T-helper 2 cell (primary cell): ENCODE measurements at regions not wholly inside any gene's neighbourhood (a gene's known extent, or its start where the extent isn't known, plus 50 kb on each side); places are given as distances from the start of the nearest gene placed in this dataset.
"Not testable (repeated sequence)": the region's sequence is repeated elsewhere in the genome, so short reads cannot be mapped to it uniquely, and the experiment has no call there.

Source experiments
- DNase-seq, 5 experiments: peaks; one replicate each; pipeline versions ENCODE4 v3.0.0 to v3.0.0-alpha.2; 2012 to 2022

- DNase-seq: no peak
Observed at GRCh38 chr9:103410059-103410458, 414.9 kb downstream of the CYLC2 start.

GRCh38 chr9:103427696-103428095 is 432.6 kb downstream of the CYLC2 start:
- DNase-seq: no peak

- no peak for DNase-seq
Observed at GRCh38 chr9:103430469-103430868, 435.3 kb downstream of the CYLC2 start.

- no peak for DNase-seq
Observed at GRCh38 chr9:103431809-103432208, 436.7 kb downstream of the CYLC2 start.

DNA sequence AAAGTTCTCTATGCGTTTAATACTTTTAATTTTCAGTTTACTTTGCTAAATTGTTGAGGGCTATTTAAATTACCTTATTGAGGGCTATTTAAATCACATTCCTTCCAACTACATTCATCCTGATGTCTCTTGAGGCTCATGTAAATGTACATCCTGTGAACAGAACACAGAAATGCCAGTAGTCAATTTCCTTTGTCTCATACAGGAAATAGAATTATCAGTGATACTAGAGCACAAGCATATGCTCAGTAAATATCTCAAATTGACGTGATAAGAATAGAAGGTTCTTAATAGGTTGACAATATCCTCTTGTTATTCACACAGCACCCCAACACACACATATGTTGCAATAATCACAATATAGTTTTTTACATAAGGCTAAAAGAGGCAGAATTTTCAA is 449.0 kb downstream of the CYLC2 start:
- no peak for DNase-seq

DNA sequence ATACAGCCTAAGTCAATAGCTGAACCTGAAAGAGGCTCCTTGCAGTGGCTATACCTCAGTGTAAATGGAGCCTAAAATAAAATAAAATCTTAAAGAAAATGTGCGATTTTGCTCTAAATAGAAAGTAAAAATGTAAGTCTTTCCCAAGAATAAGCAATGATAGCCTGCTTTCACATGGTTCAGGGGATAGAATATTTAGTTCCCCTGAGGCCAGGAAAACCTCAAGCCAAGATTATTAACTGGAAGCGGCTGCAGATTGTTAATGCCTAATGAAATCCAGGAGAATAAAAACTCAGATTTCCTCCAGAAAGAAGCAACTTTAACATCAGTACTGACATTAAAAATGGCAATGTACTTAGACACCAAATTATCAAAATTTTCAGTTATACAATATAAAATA is 463.7 kb downstream of the CYLC2 start:
- DNase-seq: no peak

DNA sequence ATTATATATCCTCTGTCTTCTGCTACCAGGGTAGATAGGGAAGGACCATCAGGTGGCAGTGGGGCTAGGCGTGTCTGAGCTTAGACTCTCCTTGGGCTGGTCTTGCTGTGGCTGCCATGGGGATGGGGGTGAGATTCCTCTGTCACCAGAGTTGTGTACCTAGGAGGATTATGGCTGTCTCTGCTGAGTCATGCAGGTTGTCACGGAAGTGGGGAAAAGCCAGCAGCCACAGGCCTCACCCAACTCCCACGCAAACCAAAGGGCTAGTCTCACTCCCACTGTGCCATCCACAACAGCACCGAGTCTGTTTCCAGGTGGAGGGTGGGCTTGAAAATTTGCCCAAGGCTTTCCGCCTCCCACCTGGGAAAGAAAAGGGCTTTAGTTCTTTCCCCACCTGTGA is 476.1 kb downstream of the CYLC2 start:
- DNase-seq: no peak

- DNase-seq: no peak
Observed at GRCh38 chr9:103474156-103474555, 479.0 kb downstream of the CYLC2 start.

- no peak for DNase-seq
Observed at GRCh38 chr9:103483471-103484096, 488.5 kb downstream of the CYLC2 start.

DNA sequence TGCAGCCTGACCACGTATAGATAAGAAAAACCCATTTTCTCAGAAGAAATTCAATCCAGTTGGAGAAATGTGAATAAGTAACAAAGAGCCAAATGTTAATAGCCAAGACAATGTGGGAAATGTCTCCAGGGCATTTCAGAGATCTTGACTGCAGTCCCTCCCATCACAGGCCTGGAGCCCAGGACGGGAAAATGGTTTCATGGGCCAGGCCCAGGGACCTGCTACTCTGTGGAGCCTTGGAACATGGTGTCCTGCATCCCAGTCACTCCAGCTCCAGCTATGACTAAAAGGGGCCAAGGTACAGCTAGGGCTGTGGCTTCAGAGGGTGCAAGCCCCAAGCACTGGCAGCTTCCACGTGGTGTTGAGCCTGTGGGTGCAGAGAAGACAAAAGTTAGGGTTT is 490.0 kb downstream of the CYLC2 start:
- no peak for DNase-seq

DNA sequence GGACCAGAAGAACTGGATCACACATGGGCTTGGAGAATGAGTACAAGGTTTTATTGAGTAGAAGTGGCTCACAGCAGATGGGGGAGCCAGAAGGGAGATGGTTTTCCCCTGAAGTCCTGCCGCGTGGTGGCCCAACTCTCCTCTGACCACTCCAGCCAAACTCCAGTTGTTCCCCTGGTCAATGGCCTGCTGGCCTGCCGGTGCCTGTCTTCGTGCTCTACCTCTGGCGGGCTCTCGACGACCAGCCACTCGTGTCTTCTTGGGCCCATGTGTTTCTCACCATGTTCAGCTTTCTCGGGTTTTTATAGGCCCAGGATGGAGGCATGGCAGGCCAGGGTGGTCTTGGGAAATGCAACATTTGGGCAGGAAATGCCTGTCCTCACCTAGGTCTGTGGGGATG is 519.6 kb downstream of the CYLC2 start:
- no peak for DNase-seq

GRCh38 chr9:103522409-103522808 is 527.3 kb downstream of the CYLC2 start:
- no peak for DNase-seq

DNA sequence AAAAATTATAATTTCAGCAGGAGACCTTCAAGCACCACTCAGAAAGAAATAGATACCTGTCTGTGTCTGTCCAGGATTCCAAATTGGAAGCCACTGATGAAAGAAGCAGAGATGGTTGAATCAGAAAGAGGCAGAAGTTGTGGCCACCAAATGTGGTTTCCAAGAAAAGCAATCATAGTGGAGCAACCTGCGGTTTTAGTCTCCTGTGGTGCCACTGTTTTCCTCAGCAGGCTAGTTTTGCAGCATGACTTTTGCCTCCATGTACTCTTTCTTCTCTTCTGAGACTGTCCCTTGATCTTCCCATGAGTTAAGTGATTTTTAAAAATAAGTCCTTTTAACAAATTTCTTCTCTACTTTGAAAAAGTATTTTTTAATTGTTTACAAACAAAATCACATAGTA is 535.8 kb downstream of the CYLC2 start:
- DNase-seq: no peak

- no peak for DNase-seq
Observed at GRCh38 chr9:103533318-103533717, 538.2 kb downstream of the CYLC2 start.

DNA sequence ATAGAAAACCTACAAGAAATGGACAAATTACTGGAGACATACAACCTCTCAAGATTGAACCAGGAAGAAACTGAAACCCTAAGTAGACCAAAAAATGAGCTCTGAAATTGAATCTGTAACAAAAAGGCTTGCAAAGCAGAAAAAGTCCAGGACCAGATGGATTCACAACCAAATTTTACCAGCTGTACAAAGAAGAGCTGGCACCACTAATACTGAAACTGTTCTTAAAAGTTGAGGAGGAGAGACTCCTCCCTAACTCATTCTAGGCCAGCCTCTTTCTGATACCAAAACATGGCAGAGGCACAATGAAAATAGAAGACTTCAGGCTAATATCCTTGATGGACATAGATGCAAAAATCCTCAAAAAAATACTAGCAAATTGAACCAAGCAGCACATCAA is 542.3 kb downstream of the CYLC2 start:
- DNase-seq: no peak

- DNase-seq: no peak
Observed at GRCh38 chr9:103545260-103545659, 548.8 kb upstream of the SMC2 start.

GRCh38 chr9:103552712-103553111 is 541.4 kb upstream of the SMC2 start:
- no peak for DNase-seq

DNA sequence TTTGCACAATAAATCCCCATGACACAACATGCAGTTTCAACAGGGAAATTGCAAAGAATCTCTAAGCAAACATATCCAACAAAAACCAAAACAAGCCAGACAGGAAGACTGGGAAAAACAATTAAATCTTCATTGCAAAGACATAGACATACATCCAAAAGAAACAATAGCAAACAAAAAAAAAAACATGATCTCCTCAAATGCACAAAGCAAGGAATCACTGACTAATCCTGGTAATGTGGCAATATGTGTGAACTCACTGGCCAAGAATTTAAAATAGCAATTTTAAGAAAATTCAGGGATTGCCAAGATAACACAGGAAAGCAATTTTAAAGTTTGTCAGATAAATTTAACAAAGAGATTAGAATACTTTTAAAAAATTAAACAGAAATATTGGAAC is 520.1 kb upstream of the SMC2 start:
- no peak for DNase-seq

DNA sequence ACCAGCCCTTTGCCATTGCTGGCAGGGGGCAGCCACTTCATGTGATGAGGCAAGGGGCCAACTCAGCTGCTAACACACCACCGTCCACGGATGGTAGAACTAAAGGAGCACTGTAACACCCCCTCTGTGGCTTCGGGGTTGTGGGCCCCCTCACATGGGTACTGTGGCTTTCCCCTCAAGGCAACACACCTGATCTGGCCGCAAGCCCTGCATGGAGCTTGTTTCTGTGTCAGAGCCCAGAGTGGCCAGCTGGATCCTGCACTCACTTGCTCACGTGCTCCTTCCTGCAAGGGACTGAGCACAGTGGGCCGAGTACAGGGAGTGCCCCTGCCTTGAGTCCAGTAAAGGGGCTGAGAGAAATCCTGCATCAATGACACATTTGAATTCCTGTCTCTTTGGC is 507.4 kb upstream of the SMC2 start:
- no peak for DNase-seq

DNA sequence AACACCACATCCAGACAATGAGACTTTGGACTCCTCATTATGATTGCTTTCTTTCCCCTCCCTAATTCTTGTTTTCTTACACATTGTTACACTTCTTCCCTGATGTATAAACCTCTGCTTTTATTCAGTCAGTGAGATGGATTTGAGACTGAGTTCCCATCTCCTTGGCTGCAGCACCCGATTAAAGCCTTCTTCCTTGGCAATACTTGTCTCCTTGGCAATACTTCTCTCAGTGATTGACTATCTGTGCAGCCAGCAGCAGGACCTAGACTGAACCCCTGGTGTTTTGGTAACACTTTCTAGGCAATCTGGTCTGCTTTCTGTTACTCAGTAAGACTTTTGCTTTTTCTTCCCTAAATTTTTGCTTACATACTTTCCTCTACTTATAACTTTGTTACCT is 492.8 kb upstream of the SMC2 start:
- no peak for DNase-seq

GRCh38 chr9:103611950-103612349 is 482.2 kb upstream of the SMC2 start:
- DNase-seq: not testable (repeated sequence)

DNA sequence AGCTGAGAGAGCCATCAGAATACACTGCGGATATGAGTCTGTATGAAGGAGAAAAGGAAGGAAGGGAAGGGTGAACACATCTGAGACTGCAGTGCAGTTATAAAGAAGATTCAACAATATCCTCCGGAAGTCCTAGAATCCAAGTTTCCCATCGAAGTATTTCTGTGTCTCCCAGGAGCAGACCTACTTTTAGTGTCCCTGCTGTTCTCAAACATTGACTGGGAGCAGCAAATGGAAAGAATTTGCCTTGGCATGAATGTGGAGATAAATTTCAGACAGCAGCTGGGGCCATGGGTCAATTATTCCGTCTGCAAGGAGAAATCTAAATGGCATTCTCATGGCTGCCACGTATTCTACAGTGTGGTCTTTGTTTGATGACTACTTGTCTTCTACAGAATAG is 478.1 kb upstream of the SMC2 start:
- DNase-seq: no peak

DNA sequence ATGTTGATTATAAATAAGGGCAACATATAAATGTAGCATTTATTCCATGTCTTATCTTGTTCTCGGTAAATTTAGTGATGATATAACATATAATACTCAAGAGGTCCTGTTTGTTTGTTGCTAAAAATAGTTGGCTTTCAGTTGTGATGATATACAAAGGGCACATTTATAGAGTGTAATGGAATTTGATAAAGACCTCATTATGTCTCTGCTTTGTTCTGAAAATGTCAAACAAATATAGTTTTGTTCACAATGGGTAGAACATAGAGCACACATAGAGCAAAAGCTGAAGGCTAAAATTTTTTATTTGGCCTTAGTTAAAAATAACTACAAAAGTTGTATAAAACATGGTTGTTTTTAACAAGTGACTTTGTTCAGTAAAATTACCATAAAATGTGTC is 477.1 kb upstream of the SMC2 start:
- no peak for DNase-seq

DNA sequence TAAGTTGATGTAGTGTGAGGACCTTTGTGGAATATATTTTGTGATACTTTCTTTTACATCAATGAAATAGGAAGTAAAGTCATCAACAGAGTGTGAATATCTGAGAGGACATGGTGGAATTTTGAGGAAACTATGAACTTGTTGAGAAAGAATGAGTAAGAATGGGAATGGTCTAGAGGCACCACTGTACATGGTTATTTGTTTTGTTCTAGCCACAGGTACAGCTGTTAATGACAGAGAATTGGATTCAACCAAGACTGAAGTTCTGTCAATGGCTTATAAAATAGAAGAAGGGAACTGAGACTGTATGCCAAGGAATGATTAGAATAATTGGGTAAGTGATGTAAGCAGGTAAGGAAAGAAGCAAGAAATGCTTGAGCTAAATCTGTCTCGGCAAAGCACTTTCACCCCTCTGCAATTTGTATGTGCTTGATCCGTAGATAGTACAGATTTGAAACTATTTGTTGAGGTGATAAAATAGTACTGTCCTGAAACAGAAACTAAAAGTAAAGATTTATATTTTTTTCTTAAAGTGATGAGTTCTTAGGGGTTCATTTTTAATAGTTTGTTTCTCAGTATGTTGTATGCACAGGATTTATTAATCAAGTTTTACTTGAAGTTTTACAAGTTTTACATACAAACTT is 468.8 kb upstream of the SMC2 start:
- DNase-seq: no peak

GRCh38 chr9:103627731-103628130 is 466.4 kb upstream of the SMC2 start:
- no peak for DNase-seq
